ENCODE measurements at regions not wholly inside any gene's neighbourhood (a gene's known extent, or its start where the extent isn't known, plus 50 kb on each side); places are given as distances from the start of the nearest gene placed in this dataset.
"Not testable (repeated sequence)": the region's sequence is repeated elsewhere in the genome, so short reads cannot be mapped to it uniquely, and the experiment has no call there.

DNA sequence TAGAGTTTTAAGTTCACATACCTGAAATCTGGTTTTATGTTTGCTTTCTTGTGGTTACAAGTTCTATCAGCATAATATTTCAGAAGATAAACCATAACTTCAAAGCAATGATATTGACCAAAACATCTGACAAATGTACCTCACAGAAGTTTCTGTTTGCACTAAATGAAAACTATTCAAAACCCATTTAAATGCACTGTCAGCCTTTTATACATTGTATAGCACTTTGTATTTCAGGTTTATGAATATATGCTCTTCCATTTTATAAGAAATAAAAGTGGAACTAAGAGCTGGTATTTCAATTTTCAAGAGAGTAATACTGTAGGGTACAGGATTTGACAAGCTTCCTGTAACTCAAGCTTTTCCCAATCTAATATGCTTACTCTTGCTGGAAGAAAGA, 388.6 kb upstream of the MBL2 start:
- no peak overlapping the region for H3K4me3 ChIP-seq (replicated peaks; ENCODE audit: low read depth, low read length)
- DNase-seq (ENCODE audit: extremely low read depth, low read depth), result no peak
- TF ChIP-seq, protein P1, sequence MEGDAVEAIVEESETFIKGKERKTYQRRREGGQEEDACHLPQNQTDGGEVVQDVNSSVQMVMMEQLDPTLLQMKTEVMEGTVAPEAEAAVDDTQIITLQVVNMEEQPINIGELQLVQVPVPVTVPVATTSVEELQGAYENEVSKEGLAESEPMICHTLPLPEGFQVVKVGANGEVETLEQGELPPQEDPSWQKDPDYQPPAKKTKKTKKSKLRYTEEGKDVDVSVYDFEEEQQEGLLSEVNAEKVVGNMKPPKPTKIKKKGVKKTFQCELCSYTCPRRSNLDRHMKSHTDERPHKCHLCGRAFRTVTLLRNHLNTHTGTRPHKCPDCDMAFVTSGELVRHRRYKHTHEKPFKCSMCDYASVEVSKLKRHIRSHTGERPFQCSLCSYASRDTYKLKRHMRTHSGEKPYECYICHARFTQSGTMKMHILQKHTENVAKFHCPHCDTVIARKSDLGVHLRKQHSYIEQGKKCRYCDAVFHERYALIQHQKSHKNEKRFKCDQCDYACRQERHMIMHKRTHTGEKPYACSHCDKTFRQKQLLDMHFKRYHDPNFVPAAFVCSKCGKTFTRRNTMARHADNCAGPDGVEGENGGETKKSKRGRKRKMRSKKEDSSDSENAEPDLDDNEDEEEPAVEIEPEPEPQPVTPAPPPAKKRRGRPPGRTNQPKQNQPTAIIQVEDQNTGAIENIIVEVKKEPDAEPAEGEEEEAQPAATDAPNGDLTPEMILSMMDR (IDR thresholded peaks at IDR 0.05; ENCODE audit: low read depth, low read length, missing control alignments), result no peak

DNA sequence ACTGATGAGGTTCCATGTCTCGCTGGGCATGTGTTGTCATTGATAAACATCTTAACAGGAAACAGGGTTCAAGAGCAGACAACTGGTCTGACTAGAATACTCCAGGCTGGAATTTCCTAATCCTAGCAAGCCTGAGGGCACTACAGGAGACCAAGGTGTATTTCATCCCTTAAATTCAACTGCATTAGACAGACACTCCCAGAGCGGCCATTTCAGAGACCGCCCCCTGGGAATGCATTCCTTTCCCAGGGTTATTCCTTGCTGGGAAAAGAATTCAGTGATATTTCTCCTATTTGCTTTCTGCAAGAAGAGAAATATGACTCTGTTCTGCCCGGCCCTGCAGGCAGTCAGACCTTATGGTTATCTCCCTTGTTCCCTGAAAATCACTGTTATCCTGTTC, 383.1 kb upstream of the MBL2 start:
- not testable (repeated sequence) for H3K4me3 ChIP-seq (replicated peaks; ENCODE audit: low read depth, low read length); DNase-seq (ENCODE audit: extremely low read depth, low read depth)

DNA sequence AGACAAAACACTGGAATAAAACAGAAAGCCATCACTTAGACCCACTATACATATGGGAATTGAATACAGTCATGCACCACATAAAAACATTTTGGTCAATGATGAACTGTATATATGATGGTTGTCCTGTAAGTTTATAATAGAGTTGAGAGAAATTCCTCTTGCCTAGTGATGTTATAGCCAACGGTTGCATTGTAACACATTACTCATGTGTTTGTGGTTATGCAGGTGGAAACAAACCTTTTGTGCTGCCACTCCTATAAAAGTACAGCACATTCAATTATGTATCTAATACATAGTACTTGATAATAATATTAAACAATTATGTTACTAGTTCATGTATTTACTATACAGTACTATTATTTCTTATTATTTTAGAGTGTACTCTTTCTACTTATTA, 381.2 kb upstream of the MBL2 start:
- H3K4me3 ChIP-seq (replicated peaks; ENCODE audit: low read depth, low read length), result no peak overlapping the region
- TF ChIP-seq, protein P1 (IDR thresholded peaks at IDR 0.05; ENCODE audit: low read depth, low read length, missing control alignments), result no peak
- DNase-seq (ENCODE audit: extremely low read depth, low read depth), result no peak

DNA sequence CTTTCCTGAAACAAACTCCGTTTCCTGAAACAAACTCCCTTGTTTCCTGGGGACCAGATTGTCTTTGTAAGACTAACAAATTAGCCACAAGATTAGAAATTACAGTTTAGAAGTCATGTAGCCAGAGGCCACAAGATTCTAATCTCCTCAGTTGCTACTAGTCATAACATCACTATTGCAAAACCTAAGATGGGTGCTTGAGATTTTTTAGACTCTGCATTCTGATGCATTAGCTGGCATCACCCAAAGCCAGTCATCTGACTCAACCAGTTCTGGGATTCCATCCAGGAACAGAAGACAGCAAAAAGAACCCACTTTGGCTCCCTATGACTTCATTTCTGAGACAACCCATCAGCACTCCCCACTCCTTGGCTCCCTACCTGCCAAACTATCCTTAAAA, 367.9 kb upstream of the MBL2 start:
- no peak for DNase-seq (ENCODE audit: extremely low read depth, low read depth)
- TF ChIP-seq, protein P1 (IDR thresholded peaks at IDR 0.05; ENCODE audit: low read depth, low read length, missing control alignments), result no peak
- H3K4me3 ChIP-seq (replicated peaks; ENCODE audit: low read depth, low read length), result no peak overlapping the region

DNA sequence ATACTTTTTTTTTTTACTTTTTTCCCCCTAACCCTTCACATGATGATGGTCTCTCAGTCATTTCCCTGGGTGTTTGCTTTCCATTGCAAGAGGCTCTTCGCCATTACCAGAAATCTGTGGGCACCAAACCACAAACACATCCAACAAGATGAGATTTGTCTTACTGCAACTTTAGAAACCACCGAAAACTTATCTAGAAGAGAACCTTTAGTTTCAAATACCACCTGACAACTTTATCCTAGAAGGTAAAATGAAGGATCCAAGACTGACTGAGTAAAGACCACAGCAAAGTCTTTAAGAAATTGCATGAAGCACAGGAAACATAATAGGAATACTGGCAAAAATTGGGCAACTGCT, 363.3 kb upstream of the MBL2 start:
- H3K4me3 ChIP-seq (replicated peaks; ENCODE audit: low read depth, low read length), result no peak overlapping the region
- DNase-seq (ENCODE audit: extremely low read depth, low read depth), result no peak
- TF ChIP-seq, protein P1 (IDR thresholded peaks at IDR 0.05; ENCODE audit: low read depth, low read length, missing control alignments), result no peak

DNA sequence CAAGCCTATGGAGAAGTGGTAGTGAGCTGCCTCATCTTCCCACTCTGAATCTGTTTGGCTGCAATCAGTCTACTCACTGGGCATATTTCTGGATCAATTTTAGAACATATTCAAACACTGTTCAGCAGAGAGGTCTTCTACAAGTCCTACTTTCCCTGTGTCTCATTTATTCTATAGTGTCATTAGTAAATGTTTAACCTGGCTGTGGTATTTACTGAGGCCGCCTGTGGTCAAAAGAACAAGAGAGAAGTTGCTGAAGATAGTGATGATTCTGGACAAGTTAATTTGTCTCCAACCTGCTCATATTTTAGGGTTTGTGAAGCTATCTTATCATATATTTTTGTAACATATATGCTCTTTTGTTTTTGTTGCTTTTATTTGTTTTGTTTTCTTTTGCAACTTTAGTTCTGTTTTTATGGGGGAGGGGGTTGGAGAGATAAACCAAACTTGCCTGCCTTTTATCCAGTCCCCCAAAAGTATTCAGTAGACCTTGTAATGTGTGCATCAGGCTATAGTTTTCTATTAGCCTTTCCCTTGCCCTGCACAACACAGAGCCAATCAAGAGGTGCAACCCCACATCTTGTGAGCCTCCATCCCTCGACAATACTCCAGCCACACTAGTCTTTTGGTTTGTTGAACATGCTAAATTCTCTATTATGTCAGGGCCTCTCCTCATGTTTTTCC, 362.8 kb upstream of the MBL2 start:
- DNase-seq (ENCODE audit: extremely low read depth, low read depth), result no peak
- TF ChIP-seq, protein P1 (IDR thresholded peaks at IDR 0.05; ENCODE audit: low read depth, low read length, missing control alignments), result no peak
- no peak overlapping the region for H3K4me3 ChIP-seq (replicated peaks; ENCODE audit: low read depth, low read length)

DNA sequence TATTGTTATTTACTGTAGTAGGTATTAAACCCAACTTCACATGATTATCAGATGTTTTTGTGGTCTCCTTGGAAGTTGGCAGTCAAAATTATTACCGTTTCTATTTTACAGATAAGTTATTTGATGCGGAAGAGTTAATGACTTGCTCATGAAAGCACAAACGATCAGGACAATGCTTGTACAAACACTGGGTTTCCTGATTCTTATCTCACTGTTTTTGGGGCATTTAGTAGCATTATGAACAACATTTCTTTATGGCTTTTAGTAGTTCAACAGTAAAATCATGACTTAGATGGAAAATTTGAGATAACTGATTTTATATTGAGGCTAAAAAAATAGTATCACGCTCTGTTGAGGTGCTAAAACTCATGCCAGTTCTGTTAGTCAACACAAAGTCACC, 361.5 kb upstream of the MBL2 start:
- H3K4me3 ChIP-seq (replicated peaks; ENCODE audit: low read depth, low read length), result no peak overlapping the region
- TF ChIP-seq, protein P1 (IDR thresholded peaks at IDR 0.05; ENCODE audit: low read depth, low read length, missing control alignments), result no peak
- no peak for DNase-seq (ENCODE audit: extremely low read depth, low read depth)

Measured in HFF-Myc (cell line).